Neural cell (in vitro differentiated cells): ENCODE measurements at regions not wholly inside any gene's neighbourhood (a gene's known extent, or its start where the extent isn't known, plus 50 kb on each side); places are given as distances from the start of the nearest gene placed in this dataset.

Source experiments
- H2AFZ ChIP-seq: fragments of 200-600, 300-800 bp; sonication (generic), shearing (Covaris generic); 2 replicates; pipeline ENCODE4 v1.6.0; 2014; ENCODE audit warnings: low read depth, mild to moderate bottlenecking, antibody characterized with exemption, low read length, moderate library complexity
- H3F3A ChIP-seq: fragments of 200-600 bp; shearing (Covaris generic); 2 replicates; pipeline ENCODE4 v1.6.1; 2016; ENCODE audit warnings: mild to moderate bottlenecking, moderate library complexity, mixed read lengths, antibody characterized with exemption, low read length; ENCODE audit not compliant: insufficient read depth, poor library complexity, severe bottlenecking
- H3K27ac ChIP-seq: fragments of 200-600, 300-800 bp; sonication (generic), shearing (Covaris generic); 2 replicates; pipeline ENCODE4 v1.5.1; 2014; ENCODE audit warnings: mild to moderate bottlenecking, low read length, moderate library complexity
- H3K27me3 ChIP-seq: fragments of 300-800, 200-600 bp; sonication (generic), shearing (Covaris generic); 2 replicates; pipeline ENCODE4 v1.6.0; 2014; ENCODE audit warnings: mild to moderate bottlenecking, low read depth, low read length, moderate library complexity; ENCODE audit not compliant: insufficient read depth
- H3K36me3 ChIP-seq: fragments of 300-800, 200-600 bp; sonication (generic), shearing (Covaris generic); 2 replicates; pipeline ENCODE4 v1.5.1; 2014; ENCODE audit warnings: mild to moderate bottlenecking, antibody characterized with exemption, low read length, moderate library complexity; ENCODE audit not compliant: insufficient read depth
- H3K4me2 ChIP-seq: fragments of 300-800, 200-600 bp; sonication (generic), shearing (Covaris generic); 2 replicates; pipeline ENCODE4 v1.6.0; 2014; ENCODE audit warnings: mild to moderate bottlenecking, low read length
- H3K4me3 ChIP-seq: fragments of 300-800, 200-600 bp; sonication (generic), shearing (Covaris generic); 2 replicates; pipeline ENCODE4 v1.5.1; 2014; ENCODE audit warnings: mild to moderate bottlenecking, low read length, moderate library complexity
- H3K79me2 ChIP-seq: fragments of 200-600 bp; shearing (Covaris generic); replicated peaks from 2 replicates; pipeline ENCODE4 v1.6.0; 2014; ENCODE audit warnings: mild to moderate bottlenecking, low read length, moderate library complexity; ENCODE audit not compliant: insufficient read depth
- H3K9ac ChIP-seq: fragments of 300-800, 200-600 bp; sonication (generic), shearing (Covaris generic); 2 replicates; pipeline ENCODE4 v1.6.1; 2016; ENCODE audit warnings: mild to moderate bottlenecking, low read length, mixed read lengths
- H3K9me2 ChIP-seq: fragments of 200-600 bp; shearing (Covaris generic); 2 replicates; pipeline ENCODE4 v1.6.1; 2016; ENCODE audit warnings: mild to moderate bottlenecking, low read length, mixed read lengths; ENCODE audit not compliant: insufficient read depth
- H3K9me3 ChIP-seq: fragments of 200-600, 300-800 bp; sonication (generic), shearing (Covaris generic); 2 replicates; pipeline ENCODE4 v1.6.1; 2016; ENCODE audit warnings: mild to moderate bottlenecking, mixed run types, low read length, moderate library complexity, mixed read lengths
- H4K20me1 ChIP-seq: fragments of 200-600 bp; shearing (Covaris generic); 2 replicates; pipeline ENCODE4 v1.6.1; 2016; ENCODE audit warnings: mild to moderate bottlenecking, mixed run types; ENCODE audit not compliant: insufficient read depth
- EP300 ChIP-seq: fragments of 450-650 bp; conservative IDR thresholded peaks from 2 replicates; pipeline ENCODE4 v1.6.1; 2014; ENCODE audit warnings: antibody characterized with exemption, mild to moderate bottlenecking, moderate library complexity; ENCODE audit not compliant: poor library complexity, severe bottlenecking
- EZH2 ChIP-seq: fragments of 200-600, 300-800 bp; shearing (Covaris generic), sonication (generic); IDR thresholded peaks from 2 replicates; pipeline ENCODE4 v1.6.1; 2014; ENCODE audit warnings: antibody characterized with exemption, low read length, borderline replicate concordance, mild to moderate bottlenecking; ENCODE audit not compliant: insufficient read depth, poor library complexity, severe bottlenecking
- MXI1 ChIP-seq: fragments of 450-650 bp; conservative IDR thresholded peaks from 2 replicates; pipeline ENCODE4 v1.6.1; 2014; ENCODE audit warnings: antibody characterized with exemption, mild to moderate bottlenecking; ENCODE audit not compliant: poor library complexity, severe bottlenecking
- POLR2AphosphoS5 ChIP-seq: IDR thresholded peaks from 2 replicates; pipeline ENCODE4 v1.6.1; 2012
- RAD21 ChIP-seq: fragments of 450-650 bp; conservative IDR thresholded peaks from 2 replicates; pipeline ENCODE4 v1.6.1; 2014; ENCODE audit warnings: antibody characterized with exemption, mild to moderate bottlenecking, moderate library complexity
- REST ChIP-seq: IDR thresholded peaks from 2 replicates; pipeline ENCODE4 v1.6.1; 2012; ENCODE audit warnings: borderline replicate concordance
- SMC3 ChIP-seq: fragments of 450-650 bp; conservative IDR thresholded peaks from 2 replicates; pipeline ENCODE4 v1.6.1; 2014; ENCODE audit warnings: antibody characterized with exemption, mild to moderate bottlenecking, moderate library complexity; ENCODE audit not compliant: poor library complexity
- TAF1 ChIP-seq: IDR thresholded peaks from 2 replicates; pipeline ENCODE4 v1.6.1; 2012; ENCODE audit warnings: low read depth
- TF ChIP-seq, protein P1 (sequence below): fragments of 450-650 bp; IDR thresholded peaks from 2 replicates; pipeline ENCODE4 v1.5.1; 2014; ENCODE audit warnings: antibody characterized with exemption, mild to moderate bottlenecking, moderate library complexity; ENCODE audit not compliant: poor library complexity, severe bottlenecking

DNA sequence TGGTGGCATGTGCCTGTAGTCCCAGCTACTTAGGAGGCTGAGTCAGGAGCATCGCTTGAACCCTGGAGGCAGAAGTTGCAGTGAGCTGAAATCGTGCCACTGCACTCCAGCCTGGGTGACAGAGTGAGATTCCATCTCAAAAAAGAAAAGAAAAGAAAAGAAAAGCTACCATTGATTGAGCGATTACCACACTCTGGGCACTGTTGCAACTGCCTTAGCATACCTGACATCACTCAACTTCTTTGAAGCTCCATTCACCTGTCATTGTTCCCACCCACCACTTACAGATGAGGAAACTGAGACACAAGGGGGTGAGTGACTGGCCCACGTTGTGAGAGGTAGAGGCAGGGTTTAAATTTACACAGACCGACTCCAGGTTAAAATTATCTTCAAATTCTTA, 442.1 kb upstream of the SULF2 start:
- no peak for TF ChIP-seq MXI1
- TF ChIP-seq, protein P1, sequence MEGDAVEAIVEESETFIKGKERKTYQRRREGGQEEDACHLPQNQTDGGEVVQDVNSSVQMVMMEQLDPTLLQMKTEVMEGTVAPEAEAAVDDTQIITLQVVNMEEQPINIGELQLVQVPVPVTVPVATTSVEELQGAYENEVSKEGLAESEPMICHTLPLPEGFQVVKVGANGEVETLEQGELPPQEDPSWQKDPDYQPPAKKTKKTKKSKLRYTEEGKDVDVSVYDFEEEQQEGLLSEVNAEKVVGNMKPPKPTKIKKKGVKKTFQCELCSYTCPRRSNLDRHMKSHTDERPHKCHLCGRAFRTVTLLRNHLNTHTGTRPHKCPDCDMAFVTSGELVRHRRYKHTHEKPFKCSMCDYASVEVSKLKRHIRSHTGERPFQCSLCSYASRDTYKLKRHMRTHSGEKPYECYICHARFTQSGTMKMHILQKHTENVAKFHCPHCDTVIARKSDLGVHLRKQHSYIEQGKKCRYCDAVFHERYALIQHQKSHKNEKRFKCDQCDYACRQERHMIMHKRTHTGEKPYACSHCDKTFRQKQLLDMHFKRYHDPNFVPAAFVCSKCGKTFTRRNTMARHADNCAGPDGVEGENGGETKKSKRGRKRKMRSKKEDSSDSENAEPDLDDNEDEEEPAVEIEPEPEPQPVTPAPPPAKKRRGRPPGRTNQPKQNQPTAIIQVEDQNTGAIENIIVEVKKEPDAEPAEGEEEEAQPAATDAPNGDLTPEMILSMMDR = no peak
- TF ChIP-seq EP300 = no peak
- no peak for TF ChIP-seq POLR2AphosphoS5
- no peak for TF ChIP-seq RAD21
- TF ChIP-seq REST = no peak
- no peak for TF ChIP-seq EZH2
- TF ChIP-seq SMC3 = no peak
- no peak for TF ChIP-seq TAF1
- H2AFZ ChIP-seq = no peak overlapping the region

DNA sequence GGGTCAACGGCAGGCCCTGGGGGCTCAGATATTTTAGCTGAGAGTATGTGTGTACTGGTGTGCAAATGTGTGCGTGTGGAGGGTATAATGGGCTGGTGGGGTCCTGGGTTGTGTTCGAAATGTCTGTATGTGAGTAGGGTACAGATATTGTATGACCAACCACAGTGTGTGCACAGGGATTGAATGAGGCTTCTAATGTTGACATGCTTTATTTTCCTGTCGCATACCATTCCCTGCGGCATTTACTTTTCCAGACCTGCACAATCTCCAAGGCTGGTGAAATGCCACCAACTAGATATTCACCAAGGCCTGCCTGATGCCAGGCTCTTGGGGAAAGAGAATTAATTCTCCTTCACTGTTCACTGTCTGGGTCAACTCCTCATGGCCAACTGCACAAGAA, 441.4 kb upstream of the SULF2 start:
- no peak overlapping the region for H3K27ac ChIP-seq
- no peak for TF ChIP-seq RAD21
- TF ChIP-seq POLR2AphosphoS5 = no peak
- TF ChIP-seq SMC3 = no peak
- TF ChIP-seq, protein P1 = no peak
- no peak for TF ChIP-seq EP300
- TF ChIP-seq TAF1 = no peak
- no peak for TF ChIP-seq REST
- TF ChIP-seq EZH2 = no peak
- TF ChIP-seq MXI1 = no peak
- no peaks in the 10 kb centered on the region for H3F3A ChIP-seq
- H3K9me2 ChIP-seq = no peaks in the 10 kb centered on the region
- no peak overlapping the region for H3K4me3 ChIP-seq
- H3K9ac ChIP-seq = no peak overlapping the region
- no peaks in the 10 kb centered on the region for H3K27me3 ChIP-seq
- H4K20me1 ChIP-seq = no peaks in the 10 kb centered on the region
- H3K4me2 ChIP-seq = no peak overlapping the region
- no peaks in the 10 kb centered on the region for H3K9me3 ChIP-seq
- H3K79me2 ChIP-seq = no peaks in the 10 kb centered on the region
- H3K36me3 ChIP-seq = no peaks in the 10 kb centered on the region
- H2AFZ ChIP-seq = no peak overlapping the region

More for the DNA sequence above, 442.1 kb upstream of the SULF2 start:
- Histone ChIP-seq H3K36me3 (no peaks in the 10 kb centered on the region), H3K9ac (no peak overlapping the region), H3K79me2 (no peaks in the 10 kb centered on the region), H3K9me2 (no peaks in the 10 kb centered on the region), H3K4me2 (no peak overlapping the region), H3K27ac (no peak overlapping the region), H4K20me1 (no peaks in the 10 kb centered on the region), H3K4me3 (no peak overlapping the region), H3K9me3 (no peaks in the 10 kb centered on the region), H3F3A (no peaks in the 10 kb centered on the region), H3K27me3 (no peaks in the 10 kb centered on the region)
